Transverse colon (tissue), 4 donors: ENCODE measurements at regions not wholly inside any gene's neighbourhood (a gene's known extent, or its start where the extent isn't known, plus 50 kb on each side); places are given as distances from the start of the nearest gene placed in this dataset.

Experiments
- DNase-seq: peaks from one replicate; pipeline ENCODE4 v3.0.0-alpha.2; 2019
- H3K27ac ChIP-seq, 4 donors: fragments of 200-600 bp; sonication (generic); 2 replicates each; pipeline ENCODE4 v1.5.1; 2016 to 2018; ENCODE audit warnings: inconsistent platforms in 4 of 4
- H3K27me3 ChIP-seq: fragments of 200-600 bp; sonication (generic); 2 replicates; pipeline ENCODE4 v1.5.1; 2017; ENCODE audit warnings: inconsistent platforms
- H3K36me3 ChIP-seq, 4 donors: fragments of 200-600 bp; sonication (generic); 2 replicates each; pipeline ENCODE4 v1.5.1; 2017 to 2019; ENCODE audit warnings: inconsistent platforms in 4 of 4
- H3K4me1 ChIP-seq, 4 donors: fragments of 200-600 bp; sonication (generic); 2 replicates each; pipeline ENCODE4 v1.5.1; 2017 to 2020; ENCODE audit warnings: inconsistent platforms in 4 of 4
- H3K4me3 ChIP-seq, 4 donors: fragments of 200-600 bp; sonication (generic); 1 replicate in 1 of 4; 2 replicates in 3 of 4; pipeline versions ENCODE4 v1.5.1 to v1.6.1; 2017 to 2019; ENCODE audit warnings: inconsistent platforms in 4 of 4
- H3K9me3 ChIP-seq, 2 donors: fragments of 200-600 bp; sonication (generic); 2 replicates each; pipeline ENCODE4 v1.5.1; 2017 to 2019; ENCODE audit warnings: inconsistent platforms in 2 of 2
- EP300 ChIP-seq: sonication (generic); formaldehyde crosslinking; IDR thresholded peaks from one replicate; pipeline ENCODE4 v1.6.1; 2017; ENCODE audit warnings: antibody characterized with exemption, low read depth
- POLR2A ChIP-seq: fragments of 450-650 bp; IDR thresholded peaks from one replicate; pipeline ENCODE4 v1.6.1; 2016; ENCODE audit warnings: antibody characterized with exemption, mild to moderate bottlenecking, moderate library complexity
- POLR2AphosphoS5 ChIP-seq, 3 donors: sonication (generic); formaldehyde crosslinking; IDR thresholded peaks; one replicate each; pipeline ENCODE4 v1.6.1; 2016; ENCODE audit warnings: antibody characterized with exemption in 3 of 3
- WGBS, 2 donors: methylation state at CpG; one replicate each; pipeline ENCODE4 v1.1.5; 2018; ENCODE audit warnings: low coverage in 1 of 2; 5-methylcytosine and 5-hydroxymethylcytosine counted together
- in situ Hi-C, 4 donors: fragments of 200-750 bp; cut with MboI; loops; one replicate each; pipeline versions ENCODE4 v1.15.0 to v1.15.1; 2017; ENCODE audit warnings: low sequenced_read_pairs in 3 of 4, low pct_ligation_motif_present in 1 of 4, low pct_unique_long_range_greater_than_20kb in 1 of 4
- intact Hi-C: fragments of 100-400 bp; cut with DNase I; formaldehyde crosslinking; loops from one replicate; pipeline ENCODE4 v1.15.1; 2023; ENCODE audit warnings: low total_unique reads
- small RNA-seq, 4 donors: library from RNA; depleted of rRNA; stranded (forward); fragments of <200 nt; gene quantifications; one replicate each; pipeline ENCODE3, GENCODE V24; 2016
- TF ChIP-seq, protein P1 (sequence below), 5 experiments: fragments of 200-600 bp in 3 of 5; fragments of 450-650 bp in 2 of 5; sonication (generic) in 3 of 5; IDR thresholded peaks; 1 replicate in 2 of 5; 2 replicates in 3 of 5; pipeline ENCODE4 v1.5.1; 2016 to 2017; ENCODE audit warnings: antibody characterized with exemption in 5 of 5, inconsistent platforms in 3 of 5, mild to moderate bottlenecking in 2 of 5, moderate library complexity in 1 of 5

DNA sequence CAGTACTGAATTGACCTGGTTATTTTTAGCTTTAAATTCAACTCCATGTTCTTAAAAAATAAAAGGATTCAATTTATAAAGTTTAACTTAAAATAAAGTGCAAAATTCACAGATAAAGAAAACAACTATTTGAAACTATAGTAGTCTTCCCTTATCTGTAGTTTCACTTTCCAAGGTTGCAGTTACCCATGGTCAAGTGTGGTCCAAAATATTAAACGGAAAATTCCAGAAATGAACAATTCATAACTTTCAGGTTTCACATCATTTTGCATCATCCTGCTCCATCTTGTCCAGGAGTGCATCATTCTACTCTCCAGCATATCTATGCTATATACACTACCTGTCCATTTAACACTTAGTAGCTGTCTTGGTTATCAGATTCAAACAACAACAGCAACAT, 54.5 kb upstream of the ZNF804A start:
- Histone ChIP-seq H3K9me3 (no peaks in the 10 kb centered on the region), H3K4me1 (no peaks in the 10 kb centered on the region), H3K4me3 (no peak overlapping the region), H3K27me3 (no peaks in the 10 kb centered on the region), H3K36me3 (no peaks in the 10 kb centered on the region), H3K27ac (no peak overlapping the region)
- intact Hi-C loops (no loop called here), in situ Hi-C loops (no loop called here)
- WGBS, 2 donors = 80 to 100% methylated on average over 1 of the region's 1 CpG
- no peak for DNase-seq
- TF ChIP-seq POLR2A = no peak
- no peak for TF ChIP-seq POLR2AphosphoS5 (IDR thresholded peaks at IDR 0.05)
- TF ChIP-seq, protein P1, sequence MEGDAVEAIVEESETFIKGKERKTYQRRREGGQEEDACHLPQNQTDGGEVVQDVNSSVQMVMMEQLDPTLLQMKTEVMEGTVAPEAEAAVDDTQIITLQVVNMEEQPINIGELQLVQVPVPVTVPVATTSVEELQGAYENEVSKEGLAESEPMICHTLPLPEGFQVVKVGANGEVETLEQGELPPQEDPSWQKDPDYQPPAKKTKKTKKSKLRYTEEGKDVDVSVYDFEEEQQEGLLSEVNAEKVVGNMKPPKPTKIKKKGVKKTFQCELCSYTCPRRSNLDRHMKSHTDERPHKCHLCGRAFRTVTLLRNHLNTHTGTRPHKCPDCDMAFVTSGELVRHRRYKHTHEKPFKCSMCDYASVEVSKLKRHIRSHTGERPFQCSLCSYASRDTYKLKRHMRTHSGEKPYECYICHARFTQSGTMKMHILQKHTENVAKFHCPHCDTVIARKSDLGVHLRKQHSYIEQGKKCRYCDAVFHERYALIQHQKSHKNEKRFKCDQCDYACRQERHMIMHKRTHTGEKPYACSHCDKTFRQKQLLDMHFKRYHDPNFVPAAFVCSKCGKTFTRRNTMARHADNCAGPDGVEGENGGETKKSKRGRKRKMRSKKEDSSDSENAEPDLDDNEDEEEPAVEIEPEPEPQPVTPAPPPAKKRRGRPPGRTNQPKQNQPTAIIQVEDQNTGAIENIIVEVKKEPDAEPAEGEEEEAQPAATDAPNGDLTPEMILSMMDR (IDR thresholded peaks at IDR 0.05) = no peak
- no peak for TF ChIP-seq EP300

Small RNAs in the stretch of these regions (small RNA-seq; reads per million reads assigned to genes)
- gene MIR548AE1 = 0 reads per million in 4 donors
